ENCODE measurements at regions not wholly inside any gene's neighbourhood (a gene's known extent, or its start where the extent isn't known, plus 50 kb on each side); places are given as distances from the start of the nearest gene placed in this dataset.

GRCh38 chr17:71170070-71170469, 950.8 kb upstream of the SOX9 start:
- BruUV-seq (replicated peaks) = no TSS peak
- no peak for TF ChIP-seq CTCF (conservative IDR thresholded peaks at IDR 0.05; ENCODE audit: low read depth, low read length)
- TF ChIP-seq EZH2 (IDR thresholded peaks at IDR 0.05; ENCODE audit: borderline replicate concordance, low read depth, low read length, poor library complexity, severe bottlenecking) = no peak

GRCh38 chr17:71171270-71171669, 949.5 kb upstream of the SOX9 start:
- H3K9me3 ChIP-seq (ENCODE audit: low read depth, low read length, poor library complexity, severe bottlenecking) = no peaks in the 10 kb centered on the region
- H3K27me3 ChIP-seq (replicated peaks; ENCODE audit: insufficient read depth, low read depth, low read length, poor library complexity) = no peaks in the 10 kb centered on the region
- DNase-seq (ENCODE audit: low spot score) = no peak
- no peaks in the 10 kb centered on the region for H3K4me1 ChIP-seq (ENCODE audit: insufficient read depth, low read length, poor library complexity, severe bottlenecking)
- ChIA-PET POLR2A (ENCODE audit: low non-redundant PET) (no interaction called here), CTCF (no interaction called here)
- BruUV-seq (replicated peaks) = no TSS peak
- H3K27ac ChIP-seq (ENCODE audit: low read depth, low read length, poor library complexity, severe bottlenecking) = no peak overlapping the region
- TF ChIP-seq CTCF (conservative IDR thresholded peaks at IDR 0.05; ENCODE audit: low read depth, low read length) = no peak
- no peak for TF ChIP-seq EZH2 (IDR thresholded peaks at IDR 0.05; ENCODE audit: borderline replicate concordance, low read depth, low read length, poor library complexity, severe bottlenecking)
- intact Hi-C loops (cut with micrococcal nuclease; ENCODE audit: unreplicated experiment) = no loop called here
- H3K4me3 ChIP-seq (ENCODE audit: low read depth, low read length, poor library complexity, severe bottlenecking) = no peak overlapping the region
- no peaks in the 10 kb centered on the region for H3K36me3 ChIP-seq (ENCODE audit: insufficient read depth, low read length, poor library complexity, severe bottlenecking)

More at GRCh38 chr17:71170070-71170469, 950.8 kb upstream of the SOX9 start:
- Histone ChIP-seq H3K4me1 (ENCODE audit: insufficient read depth, low read length, poor library complexity, severe bottlenecking) (no peaks in the 10 kb centered on the region), H3K27ac (ENCODE audit: low read depth, low read length, poor library complexity, severe bottlenecking) (no peak overlapping the region), H3K36me3 (ENCODE audit: insufficient read depth, low read length, poor library complexity, severe bottlenecking) (no peaks in the 10 kb centered on the region), H3K9me3 (ENCODE audit: low read depth, low read length, poor library complexity, severe bottlenecking) (no peaks in the 10 kb centered on the region), H3K27me3 (replicated peaks; ENCODE audit: insufficient read depth, low read depth, low read length, poor library complexity) (no peaks in the 10 kb centered on the region), H3K4me3 (ENCODE audit: low read depth, low read length, poor library complexity, severe bottlenecking) (no peak overlapping the region)
- intact Hi-C loops (cut with micrococcal nuclease; ENCODE audit: unreplicated experiment) = no loop called here
- ChIA-PET POLR2A (ENCODE audit: low non-redundant PET) (no interaction called here), CTCF (no interaction called here)
- no peak for DNase-seq (ENCODE audit: low spot score)

- BruUV-seq (replicated peaks) = no TSS peak
- no peak for DNase-seq (ENCODE audit: low spot score)
- intact Hi-C loops (cut with micrococcal nuclease; ENCODE audit: unreplicated experiment) = no loop called here
- Histone ChIP-seq H3K4me3 (ENCODE audit: low read depth, low read length, poor library complexity, severe bottlenecking) (no peak overlapping the region), H3K9me3 (ENCODE audit: low read depth, low read length, poor library complexity, severe bottlenecking) (no peaks in the 10 kb centered on the region), H3K4me1 (ENCODE audit: insufficient read depth, low read length, poor library complexity, severe bottlenecking) (no peaks in the 10 kb centered on the region), H3K36me3 (ENCODE audit: insufficient read depth, low read length, poor library complexity, severe bottlenecking) (no peaks in the 10 kb centered on the region), H3K27me3 (replicated peaks; ENCODE audit: insufficient read depth, low read depth, low read length, poor library complexity) (no peaks in the 10 kb centered on the region), H3K27ac (ENCODE audit: low read depth, low read length, poor library complexity, severe bottlenecking) (no peak overlapping the region)
- POLR2A ChIA-PET (ENCODE audit: low non-redundant PET) = no interaction called here
- CTCF ChIA-PET = no interaction called here
- no peak for TF ChIP-seq EZH2 (IDR thresholded peaks at IDR 0.05; ENCODE audit: borderline replicate concordance, low read depth, low read length, poor library complexity, severe bottlenecking)
- TF ChIP-seq CTCF (conservative IDR thresholded peaks at IDR 0.05; ENCODE audit: low read depth, low read length) = no peak
These were observed 946.8 kb upstream of the SOX9 start for GRCh38 chr17:71173991-71174390.
